ENCODE measurements at regions not wholly inside any gene's neighbourhood (a gene's known extent, or its start where the extent isn't known, plus 50 kb on each side); places are given as distances from the start of the nearest gene placed in this dataset.

DNA sequence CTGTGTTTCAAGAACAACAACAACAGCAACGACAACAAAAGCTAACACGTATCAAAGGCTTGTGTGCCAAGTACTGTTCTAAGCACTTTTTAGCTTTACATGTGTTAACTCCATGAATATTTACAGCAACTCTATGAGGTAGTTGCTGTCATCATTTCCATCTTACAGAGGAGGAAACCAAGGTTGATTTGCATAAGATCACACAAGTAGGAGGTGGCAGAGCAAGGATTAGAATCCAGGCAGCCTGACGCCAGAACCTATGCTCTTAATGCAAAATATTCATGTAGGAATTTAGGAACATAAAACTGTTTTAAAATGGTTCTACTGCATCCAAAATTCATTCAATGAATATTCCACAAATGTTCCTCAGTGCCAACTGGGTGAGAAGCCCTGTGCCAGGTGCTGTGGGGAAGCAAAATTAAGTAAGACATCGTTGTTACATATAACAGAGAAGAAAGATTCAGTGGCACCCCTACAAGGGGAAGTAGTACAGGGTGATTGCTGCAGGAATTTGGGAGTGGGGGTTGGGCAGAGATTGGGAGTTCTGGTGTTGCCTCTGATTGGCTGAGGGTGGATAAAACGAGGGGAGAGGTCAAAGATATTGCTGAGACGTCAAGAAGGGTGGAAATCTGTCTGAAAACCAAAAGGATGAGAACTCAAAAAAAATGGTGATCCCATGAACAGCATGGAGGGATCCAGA, 86.1 kb upstream of the ARHGAP20 start:
- Histone ChIP-seq H3K79me2 (ENCODE audit: insufficient read depth, low read length) (no peaks in the 10 kb centered on the region), H3K9ac (ENCODE audit: extremely low read depth, insufficient read length, low read length) (no peak overlapping the region), H3K27ac (ENCODE audit: insufficient read length, low read depth, low read length) (no peak overlapping the region), H3K23ac (ENCODE audit: insufficient read length, low read depth, low read length) (no peak overlapping the region), H2BK15ac (ENCODE audit: low read depth, low read length) (no peak overlapping the region), H2BK5ac (ENCODE audit: insufficient read length, low read length) (no peak overlapping the region), H3K56ac (ENCODE audit: insufficient read length, low read depth, low read length) (no peak overlapping the region), H2AK5ac (ENCODE audit: insufficient read length, low read length) (no peak overlapping the region), H2BK20ac (ENCODE audit: low read depth, low read length, poor library complexity, severe bottlenecking) (no peak overlapping the region), H4K20me1 (ENCODE audit: control insufficient read depth, insufficient read depth, insufficient read length) (no peaks in the 10 kb centered on the region), H3K79me1 (ENCODE audit: insufficient read depth, low read depth, low read length, poor library complexity, severe bottlenecking) (no peaks in the 10 kb centered on the region), H4K5ac (ENCODE audit: insufficient read length, low read depth, low read length) (no peak overlapping the region), H2BK120ac (ENCODE audit: low read depth, low read length, poor library complexity, severe bottlenecking) (no peak overlapping the region), H3K18ac (ENCODE audit: insufficient read length, low read depth, low read length) (no peak overlapping the region), H3T11ph (ENCODE audit: low read length) (no peak overlapping the region), H3K4ac (ENCODE audit: low read depth, low read length) (no peak overlapping the region), H3K23me2 (ENCODE audit: insufficient read length, low read depth, low read length, poor library complexity, severe bottlenecking) (no peaks in the 10 kb centered on the region), H3K27me3 (ENCODE audit: insufficient read depth, low read length) (no peaks in the 10 kb centered on the region), H3K4me2 (ENCODE audit: insufficient read depth, insufficient read length, low read length) (no peak overlapping the region), H3K4me1 (ENCODE audit: insufficient read depth, low read length) (peaks cover 2% of the 10 kb centered on the region; the same call in 1 of the 2 replicates), H2BK12ac (ENCODE audit: insufficient read length, low read depth, low read length) (no peak overlapping the region), H4K8ac (replicated peaks; ENCODE audit: insufficient read length, low read depth, low read length) (no peak overlapping the region), H3K9me3 (ENCODE audit: control insufficient read depth, low read depth, low read length) (no peaks in the 10 kb centered on the region), H2AFZ (ENCODE audit: low read length) (no peak overlapping the region), H3K14ac (ENCODE audit: insufficient read depth, low read length) (no peak overlapping the region), H4K91ac (ENCODE audit: insufficient read length, low read depth, low read length) (no peak overlapping the region)
- Mint-ChIP-seq H3K4me1 (peaks cover 8 to 10% of the 10 kb centered on the region in 2 experiments), H3K36me3 (ENCODE audit: insufficient read depth in 1 of 3, low read depth in 3 of 3) (no peaks in the 10 kb centered on the region), H3K9me3 (no peaks in the 10 kb centered on the region), H3K27me3 (ENCODE audit: low read depth) (no peaks in the 10 kb centered on the region), H3K27ac (peak overlapping the region in 1 of 3 experiments; percentile 0; a peak in 1 of 7 replicates), H3K4me3 (no peak overlapping the region)
- TF ChIP-seq, protein P1, sequence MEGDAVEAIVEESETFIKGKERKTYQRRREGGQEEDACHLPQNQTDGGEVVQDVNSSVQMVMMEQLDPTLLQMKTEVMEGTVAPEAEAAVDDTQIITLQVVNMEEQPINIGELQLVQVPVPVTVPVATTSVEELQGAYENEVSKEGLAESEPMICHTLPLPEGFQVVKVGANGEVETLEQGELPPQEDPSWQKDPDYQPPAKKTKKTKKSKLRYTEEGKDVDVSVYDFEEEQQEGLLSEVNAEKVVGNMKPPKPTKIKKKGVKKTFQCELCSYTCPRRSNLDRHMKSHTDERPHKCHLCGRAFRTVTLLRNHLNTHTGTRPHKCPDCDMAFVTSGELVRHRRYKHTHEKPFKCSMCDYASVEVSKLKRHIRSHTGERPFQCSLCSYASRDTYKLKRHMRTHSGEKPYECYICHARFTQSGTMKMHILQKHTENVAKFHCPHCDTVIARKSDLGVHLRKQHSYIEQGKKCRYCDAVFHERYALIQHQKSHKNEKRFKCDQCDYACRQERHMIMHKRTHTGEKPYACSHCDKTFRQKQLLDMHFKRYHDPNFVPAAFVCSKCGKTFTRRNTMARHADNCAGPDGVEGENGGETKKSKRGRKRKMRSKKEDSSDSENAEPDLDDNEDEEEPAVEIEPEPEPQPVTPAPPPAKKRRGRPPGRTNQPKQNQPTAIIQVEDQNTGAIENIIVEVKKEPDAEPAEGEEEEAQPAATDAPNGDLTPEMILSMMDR (conservative IDR thresholded peaks at IDR 0.05), result no peak
- DNase-seq, result no peak
- no CpG with 5 or more reads among the region's 6 CpGs for WGBS (ENCODE audit: extremely low coverage, insufficient read length, low lambda C conversion rate)
